HL-60 (cell line): ENCODE measurements at regions not wholly inside any gene's neighbourhood (a gene's known extent, or its start where the extent isn't known, plus 50 kb on each side); places are given as distances from the start of the nearest gene placed in this dataset.

Experiments
- POLR2AphosphoS5 ChIP-seq: IDR thresholded peaks from 2 replicates; pipeline ENCODE4 v1.6.1; 2012; ENCODE audit warnings: low read depth
- TF ChIP-seq, protein P1 (sequence below): IDR thresholded peaks from one replicate; pipeline ENCODE4 v1.5.1; 2011; ENCODE audit warnings: low read length, control low read depth, inconsistent platforms; ENCODE audit not compliant: insufficient read depth

DNA sequence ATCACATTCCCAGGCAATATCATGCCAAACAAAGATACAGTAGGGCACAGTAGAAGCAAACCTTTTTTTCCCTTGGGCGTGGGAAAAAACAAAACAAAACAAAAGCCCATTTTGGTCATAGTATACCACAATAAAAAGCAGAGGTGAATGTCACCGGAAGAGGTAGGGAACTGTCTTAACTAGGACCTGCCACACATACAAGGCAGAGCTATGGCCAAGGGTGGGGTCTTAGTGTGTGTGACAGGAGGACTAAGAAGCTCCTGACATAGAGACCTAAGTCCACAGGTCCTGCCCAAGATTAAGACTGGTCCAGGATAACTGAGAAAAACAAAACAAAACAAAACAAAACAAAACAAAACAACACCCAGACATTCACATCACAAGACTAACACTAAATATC, 441.2 kb upstream of the DSEL start:
- TF ChIP-seq, protein P1, sequence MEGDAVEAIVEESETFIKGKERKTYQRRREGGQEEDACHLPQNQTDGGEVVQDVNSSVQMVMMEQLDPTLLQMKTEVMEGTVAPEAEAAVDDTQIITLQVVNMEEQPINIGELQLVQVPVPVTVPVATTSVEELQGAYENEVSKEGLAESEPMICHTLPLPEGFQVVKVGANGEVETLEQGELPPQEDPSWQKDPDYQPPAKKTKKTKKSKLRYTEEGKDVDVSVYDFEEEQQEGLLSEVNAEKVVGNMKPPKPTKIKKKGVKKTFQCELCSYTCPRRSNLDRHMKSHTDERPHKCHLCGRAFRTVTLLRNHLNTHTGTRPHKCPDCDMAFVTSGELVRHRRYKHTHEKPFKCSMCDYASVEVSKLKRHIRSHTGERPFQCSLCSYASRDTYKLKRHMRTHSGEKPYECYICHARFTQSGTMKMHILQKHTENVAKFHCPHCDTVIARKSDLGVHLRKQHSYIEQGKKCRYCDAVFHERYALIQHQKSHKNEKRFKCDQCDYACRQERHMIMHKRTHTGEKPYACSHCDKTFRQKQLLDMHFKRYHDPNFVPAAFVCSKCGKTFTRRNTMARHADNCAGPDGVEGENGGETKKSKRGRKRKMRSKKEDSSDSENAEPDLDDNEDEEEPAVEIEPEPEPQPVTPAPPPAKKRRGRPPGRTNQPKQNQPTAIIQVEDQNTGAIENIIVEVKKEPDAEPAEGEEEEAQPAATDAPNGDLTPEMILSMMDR = no peak
- TF ChIP-seq POLR2AphosphoS5 = no peak
